WTC11 (cell line): ENCODE measurements at regions not wholly inside any gene's neighbourhood (a gene's known extent, or its start where the extent isn't known, plus 50 kb on each side); places are given as distances from the start of the nearest gene placed in this dataset.

Source experiments
- ATAC-seq: fragments of 200-7000 bp; cut with Tn5 transposase; 2 replicates; pipeline ENCODE4 v1.10.0; 2021; ENCODE audit warnings: mild to moderate bottlenecking, moderate library complexity
- CTCF ChIA-PET: fragments of 300-600 bp; sonication (Branson Sonifier 250); formaldehyde crosslinking; loops from one replicate; lab custom pipeline; 2021; ENCODE audit warnings: antibody characterized with exemption; lab: Charles Lee
- POLR2A ChIA-PET: fragments of 350-600 bp; sonication (Branson Sonifier 250); formaldehyde crosslinking; loops from one replicate; lab custom pipeline; 2021; ENCODE audit warnings: antibody characterized with exemption; lab: Charles Lee
- DNase-seq: peaks from one replicate; pipeline ENCODE4 v3.0.0; 2021; ENCODE audit warnings: low spot score
- H3K27ac Mint-ChIP-seq: 2 replicates; pipeline ENCODE4 v1.8.0; 2021; ENCODE audit warnings: mixed read lengths
- H3K27me3 Mint-ChIP-seq: 2 replicates; pipeline ENCODE4 v1.8.0; 2021; ENCODE audit warnings: low read depth, mild to moderate bottlenecking, moderate library complexity, mixed read lengths
- H3K36me3 Mint-ChIP-seq: 2 replicates; pipeline ENCODE4 v1.8.0; 2021; ENCODE audit warnings: mixed read lengths
- H3K4me1 Mint-ChIP-seq: 2 replicates; pipeline ENCODE4 v1.8.0; 2022; ENCODE audit warnings: mixed read lengths
- H3K4me3 Mint-ChIP-seq: 2 replicates; pipeline ENCODE4 v1.8.0; 2021; ENCODE audit warnings: mild to moderate bottlenecking, moderate library complexity, mixed read lengths
- H3K9me3 Mint-ChIP-seq: 2 replicates; pipeline ENCODE4 v1.8.0; 2021; ENCODE audit warnings: mixed read lengths
- CBFB ChIP-seq: sonication (generic); formaldehyde crosslinking; IDR thresholded peaks from 2 replicates; pipeline ENCODE4 v1.8.1; 2022; ENCODE audit warnings: mild to moderate bottlenecking, low read depth, missing genetic modification reagents
- CTCF ChIP-seq: fragments of 200-600 bp; IDR thresholded peaks from 2 replicates; pipeline ENCODE4 v1.8.0; 2022; ENCODE audit warnings: antibody characterized with exemption
- EMX1 ChIP-seq: fragments of 250-450 bp; sonication (Bioruptor Pico); IDR thresholded peaks from 2 replicates; pipeline ENCODE4 v1.8.0; 2021; ENCODE audit warnings: mild to moderate bottlenecking
- IRF1 ChIP-seq: sonication (generic); formaldehyde crosslinking; IDR thresholded peaks from 2 replicates; pipeline ENCODE4 v1.8.0; 2023; ENCODE audit warnings: missing genetic modification reagents
- IRF2 ChIP-seq: sonication (generic); formaldehyde crosslinking; IDR thresholded peaks from 2 replicates; pipeline ENCODE4 v1.8.0; 2022; ENCODE audit warnings: low read depth, missing genetic modification reagents, borderline replicate concordance
- JAZF1 ChIP-seq: fragments of 250-450 bp; sonication (Bioruptor Pico); IDR thresholded peaks from 2 replicates; pipeline ENCODE4 v1.9.0; 2021; ENCODE audit warnings: moderate library complexity, mild to moderate bottlenecking, inconsistent platforms
- KAT7 ChIP-seq: sonication (generic); formaldehyde crosslinking; IDR thresholded peaks from 2 replicates; pipeline ENCODE4 v1.8.1; 2023; ENCODE audit warnings: missing genetic modification reagents, mild to moderate bottlenecking, borderline replicate concordance
- SOX15 ChIP-seq: fragments of 250-450 bp; sonication (Bioruptor Pico); IDR thresholded peaks from 2 replicates; pipeline ENCODE4 v1.9.0; 2021; ENCODE audit warnings: mild to moderate bottlenecking
- TEAD4 ChIP-seq: sonication (generic); formaldehyde crosslinking; IDR thresholded peaks from 2 replicates; pipeline ENCODE4 v1.8.0; 2022; ENCODE audit warnings: mild to moderate bottlenecking, missing genetic modification reagents
- ZNF138 ChIP-seq: sonication (generic); formaldehyde crosslinking; conservative IDR thresholded peaks from 2 replicates; pipeline ENCODE4 v1.8.1; 2022; ENCODE audit warnings: mild to moderate bottlenecking, moderate library complexity, missing genetic modification reagents
- ZNF263 ChIP-seq: sonication (generic); formaldehyde crosslinking; IDR thresholded peaks from 2 replicates; pipeline ENCODE4 v1.8.1; 2022; ENCODE audit warnings: low read depth, mild to moderate bottlenecking, moderate library complexity, missing genetic modification reagents
- ZNF317 ChIP-seq: sonication (generic); formaldehyde crosslinking; IDR thresholded peaks from 2 replicates; pipeline ENCODE4 v1.8.1; 2023; ENCODE audit warnings: low read depth, mild to moderate bottlenecking, moderate library complexity, missing genetic modification reagents, borderline replicate concordance
- ZNF396 ChIP-seq: fragments of 250-450 bp; sonication (Bioruptor Pico); IDR thresholded peaks from 2 replicates; pipeline ENCODE4 v1.8.0; 2021; ENCODE audit warnings: mild to moderate bottlenecking, moderate library complexity, borderline replicate concordance
- TF ChIP-seq, protein P1 (sequence below): sonication (generic); formaldehyde crosslinking; IDR thresholded peaks from 2 replicates; pipeline ENCODE4 v1.8.1; 2023; ENCODE audit warnings: mild to moderate bottlenecking, missing genetic modification reagents
- TF ChIP-seq, protein P2 (sequence below): sonication (generic); formaldehyde crosslinking; IDR thresholded peaks from 2 replicates; pipeline ENCODE4 v1.8.0; 2022; ENCODE audit warnings: mild to moderate bottlenecking, missing genetic modification reagents
- TF ChIP-seq, protein P3 (sequence below): fragments of 250-450 bp; sonication (Bioruptor Pico); IDR thresholded peaks from 2 replicates; pipeline ENCODE4 v1.9.0; 2021; ENCODE audit warnings: moderate library complexity, mild to moderate bottlenecking, inconsistent platforms, borderline replicate concordance
- TF ChIP-seq, protein P4 (sequence below): sonication (generic); formaldehyde crosslinking; conservative IDR thresholded peaks from 2 replicates; pipeline ENCODE4 v1.8.1; 2022; ENCODE audit warnings: mild to moderate bottlenecking, missing genetic modification reagents

DNA sequence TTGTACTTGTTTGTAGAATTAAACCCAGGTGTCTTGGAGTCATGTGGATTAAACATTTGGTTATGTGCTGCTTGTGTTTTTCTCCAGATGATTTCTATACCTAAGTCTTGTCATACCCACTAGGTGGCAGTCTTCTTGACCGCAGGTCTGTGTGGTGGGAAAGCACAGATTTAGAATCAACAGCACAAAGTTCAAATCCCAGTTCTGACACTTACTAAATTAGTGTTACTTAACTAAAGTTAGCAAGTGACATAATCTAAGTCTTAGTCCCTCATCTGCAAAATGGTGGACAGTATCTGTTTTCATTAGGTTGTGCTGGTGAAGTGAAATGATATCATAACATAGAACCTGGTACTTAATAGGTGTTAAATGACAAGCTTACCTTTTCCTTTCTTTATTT is 151.0 kb upstream of the ARHGAP5 start:
- H3K9me3 Mint-ChIP-seq = no peaks in the 10 kb centered on the region
- no peak overlapping the region for H3K27ac Mint-ChIP-seq
- H3K4me1 Mint-ChIP-seq = peaks cover 8% of the 10 kb centered on the region
- no peaks in the 10 kb centered on the region for H3K27me3 Mint-ChIP-seq
- no peak for TF ChIP-seq ZNF138 (CRISPR knock-in tag)
- TF ChIP-seq, protein P1, sequence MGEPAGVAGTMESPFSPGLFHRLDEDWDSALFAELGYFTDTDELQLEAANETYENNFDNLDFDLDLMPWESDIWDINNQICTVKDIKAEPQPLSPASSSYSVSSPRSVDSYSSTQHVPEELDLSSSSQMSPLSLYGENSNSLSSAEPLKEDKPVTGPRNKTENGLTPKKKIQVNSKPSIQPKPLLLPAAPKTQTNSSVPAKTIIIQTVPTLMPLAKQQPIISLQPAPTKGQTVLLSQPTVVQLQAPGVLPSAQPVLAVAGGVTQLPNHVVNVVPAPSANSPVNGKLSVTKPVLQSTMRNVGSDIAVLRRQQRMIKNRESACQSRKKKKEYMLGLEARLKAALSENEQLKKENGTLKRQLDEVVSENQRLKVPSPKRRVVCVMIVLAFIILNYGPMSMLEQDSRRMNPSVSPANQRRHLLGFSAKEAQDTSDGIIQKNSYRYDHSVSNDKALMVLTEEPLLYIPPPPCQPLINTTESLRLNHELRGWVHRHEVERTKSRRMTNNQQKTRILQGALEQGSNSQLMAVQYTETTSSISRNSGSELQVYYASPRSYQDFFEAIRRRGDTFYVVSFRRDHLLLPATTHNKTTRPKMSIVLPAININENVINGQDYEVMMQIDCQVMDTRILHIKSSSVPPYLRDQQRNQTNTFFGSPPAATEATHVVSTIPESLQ (CRISPR knock-in tag) = no peak
- TF ChIP-seq, protein P2, sequence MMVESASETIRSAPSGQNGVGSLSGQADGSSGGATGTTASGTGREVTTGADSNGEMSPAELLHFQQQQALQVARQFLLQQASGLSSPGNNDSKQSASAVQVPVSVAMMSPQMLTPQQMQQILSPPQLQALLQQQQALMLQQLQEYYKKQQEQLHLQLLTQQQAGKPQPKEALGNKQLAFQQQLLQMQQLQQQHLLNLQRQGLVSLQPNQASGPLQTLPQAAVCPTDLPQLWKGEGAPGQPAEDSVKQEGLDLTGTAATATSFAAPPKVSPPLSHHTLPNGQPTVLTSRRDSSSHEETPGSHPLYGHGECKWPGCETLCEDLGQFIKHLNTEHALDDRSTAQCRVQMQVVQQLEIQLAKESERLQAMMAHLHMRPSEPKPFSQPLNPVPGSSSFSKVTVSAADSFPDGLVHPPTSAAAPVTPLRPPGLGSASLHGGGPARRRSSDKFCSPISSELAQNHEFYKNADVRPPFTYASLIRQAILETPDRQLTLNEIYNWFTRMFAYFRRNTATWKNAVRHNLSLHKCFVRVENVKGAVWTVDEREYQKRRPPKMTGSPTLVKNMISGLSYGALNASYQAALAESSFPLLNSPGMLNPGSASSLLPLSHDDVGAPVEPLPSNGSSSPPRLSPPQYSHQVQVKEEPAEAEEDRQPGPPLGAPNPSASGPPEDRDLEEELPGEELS (CRISPR knock-in tag) = no peak
- TF ChIP-seq, protein P3, sequence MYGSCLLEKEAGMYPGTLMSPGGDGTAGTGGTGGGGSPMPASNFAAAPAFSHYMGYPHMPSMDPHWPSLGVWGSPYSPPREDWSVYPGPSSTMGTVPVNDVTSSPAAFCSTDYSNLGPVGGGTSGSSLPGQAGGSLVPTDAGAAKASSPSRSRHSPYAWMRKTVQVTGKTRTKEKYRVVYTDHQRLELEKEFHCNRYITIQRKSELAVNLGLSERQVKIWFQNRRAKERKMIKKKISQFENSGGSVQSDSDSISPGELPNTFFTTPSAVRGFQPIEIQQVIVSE = no peak
- no peak for TF ChIP-seq TEAD4 (CRISPR knock-in tag)
- peak; percentile 41 for TF ChIP-seq CTCF
- no peak for TF ChIP-seq JAZF1 (CRISPR knock-in tag)
- ChIA-PET CTCF (interaction anchor here (0.7 to 3.2 kb wide), 10 partner anchors 8 to 543 kb away, joined by 3 to 14 read pairs (median 4); no protein-coding TSS in a partner anchor), POLR2A (no interaction called here)
- ATAC-seq = peak; percentile 55; the same call in 1 of the 2 replicates
- no peaks in the 10 kb centered on the region for H3K36me3 Mint-ChIP-seq
- H3K4me3 Mint-ChIP-seq = no peak overlapping the region
- no peak for DNase-seq

GRCh38 chr14:31926652-31927347 is 150.3 kb upstream of the ARHGAP5 start:
- peaks cover 8% of the 10 kb centered on the region for H3K4me1 Mint-ChIP-seq
- DNase-seq (no peak), ATAC-seq (no peak)
- POLR2A ChIA-PET = no interaction called here
- no peaks in the 10 kb centered on the region for H3K27me3 Mint-ChIP-seq
- H3K9me3 Mint-ChIP-seq = no peaks in the 10 kb centered on the region
- H3K4me3 Mint-ChIP-seq = no peak overlapping the region
- TF ChIP-seq ZNF317 (CRISPR knock-in tag) (no peak), EMX1 (CRISPR knock-in tag) (no peak), CBFB (CRISPR knock-in tag) (no peak), KAT7 (CRISPR knock-in tag) (no peak), SOX15 (CRISPR knock-in tag) (no peak), ZNF396 (no peak), IRF1 (CRISPR knock-in tag) (no peak), IRF2 (CRISPR knock-in tag) (no peak), ZNF263 (no peak)
- TF ChIP-seq, protein P4, sequence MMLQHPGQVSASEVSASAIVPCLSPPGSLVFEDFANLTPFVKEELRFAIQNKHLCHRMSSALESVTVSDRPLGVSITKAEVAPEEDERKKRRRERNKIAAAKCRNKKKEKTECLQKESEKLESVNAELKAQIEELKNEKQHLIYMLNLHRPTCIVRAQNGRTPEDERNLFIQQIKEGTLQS (CRISPR knock-in tag) = no peak
- no peaks in the 10 kb centered on the region for H3K36me3 Mint-ChIP-seq
- CTCF ChIA-PET = interaction anchor here (0.7 to 3.2 kb wide), 9 partner anchors 8 to 543 kb away, joined by 3 to 14 read pairs (median 3); no protein-coding TSS in a partner anchor
- no peak overlapping the region for H3K27ac Mint-ChIP-seq
